ENCODE measurements at regions not wholly inside any gene's neighbourhood (a gene's known extent, or its start where the extent isn't known, plus 50 kb on each side); places are given as distances from the start of the nearest gene placed in this dataset.

DNA sequence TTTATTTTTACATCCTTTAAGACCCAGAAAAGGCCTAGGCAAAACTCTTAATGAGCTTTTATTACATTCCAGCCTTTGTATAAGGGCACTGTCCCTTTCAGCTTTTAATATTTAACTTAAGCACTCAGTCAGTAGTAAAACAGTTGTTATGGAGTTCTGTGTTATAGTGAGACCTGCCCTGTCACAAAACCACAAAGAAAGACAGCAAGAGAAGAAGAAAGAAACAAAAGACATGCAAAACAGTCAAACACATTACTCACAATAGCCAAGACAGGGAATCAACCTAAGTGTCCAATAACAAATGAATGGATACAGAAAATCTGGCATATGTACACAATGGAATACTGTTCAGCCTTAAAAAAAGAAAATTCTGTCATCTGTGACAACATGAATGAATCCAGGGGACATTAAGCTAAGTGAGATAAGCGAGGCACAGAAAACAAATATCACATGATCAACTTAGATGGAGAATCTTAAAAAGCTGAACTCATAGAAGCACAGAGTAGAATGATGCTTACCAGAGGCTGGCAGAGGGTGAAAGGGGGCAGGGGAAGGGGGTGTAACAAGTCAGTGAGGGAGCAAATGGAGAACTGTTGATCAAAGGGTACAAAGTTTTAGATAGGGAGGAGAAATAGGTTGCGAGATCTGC, 63.8 kb upstream of the CCNG1 start:
- TF ChIP-seq, protein P1, sequence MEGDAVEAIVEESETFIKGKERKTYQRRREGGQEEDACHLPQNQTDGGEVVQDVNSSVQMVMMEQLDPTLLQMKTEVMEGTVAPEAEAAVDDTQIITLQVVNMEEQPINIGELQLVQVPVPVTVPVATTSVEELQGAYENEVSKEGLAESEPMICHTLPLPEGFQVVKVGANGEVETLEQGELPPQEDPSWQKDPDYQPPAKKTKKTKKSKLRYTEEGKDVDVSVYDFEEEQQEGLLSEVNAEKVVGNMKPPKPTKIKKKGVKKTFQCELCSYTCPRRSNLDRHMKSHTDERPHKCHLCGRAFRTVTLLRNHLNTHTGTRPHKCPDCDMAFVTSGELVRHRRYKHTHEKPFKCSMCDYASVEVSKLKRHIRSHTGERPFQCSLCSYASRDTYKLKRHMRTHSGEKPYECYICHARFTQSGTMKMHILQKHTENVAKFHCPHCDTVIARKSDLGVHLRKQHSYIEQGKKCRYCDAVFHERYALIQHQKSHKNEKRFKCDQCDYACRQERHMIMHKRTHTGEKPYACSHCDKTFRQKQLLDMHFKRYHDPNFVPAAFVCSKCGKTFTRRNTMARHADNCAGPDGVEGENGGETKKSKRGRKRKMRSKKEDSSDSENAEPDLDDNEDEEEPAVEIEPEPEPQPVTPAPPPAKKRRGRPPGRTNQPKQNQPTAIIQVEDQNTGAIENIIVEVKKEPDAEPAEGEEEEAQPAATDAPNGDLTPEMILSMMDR (IDR thresholded peaks at IDR 0.05; ENCODE audit: insufficient read depth, low read length, poor library complexity, severe bottlenecking) = no peak
- no peak for TF ChIP-seq EZH2phosphoT487 (conservative IDR thresholded peaks at IDR 0.05; ENCODE audit: low read length)

Measured in SU-DHL-6 (cell line).